GM19035 (cell line): ENCODE measurements at regions not wholly inside any gene's neighbourhood (a gene's known extent, or its start where the extent isn't known, plus 50 kb on each side); places are given as distances from the start of the nearest gene placed in this dataset.
"Not testable (repeated sequence)": the region's sequence is repeated elsewhere in the genome, so short reads cannot be mapped to it uniquely, and the experiment has no call there.

ENCODE experiments used
- ATAC-seq: cut with Tn5 transposase; IDR thresholded peaks from one replicate; pipeline ENCODE4 v1.9.1; 2021; ENCODE audit not compliant: unreplicated experiment

DNA sequence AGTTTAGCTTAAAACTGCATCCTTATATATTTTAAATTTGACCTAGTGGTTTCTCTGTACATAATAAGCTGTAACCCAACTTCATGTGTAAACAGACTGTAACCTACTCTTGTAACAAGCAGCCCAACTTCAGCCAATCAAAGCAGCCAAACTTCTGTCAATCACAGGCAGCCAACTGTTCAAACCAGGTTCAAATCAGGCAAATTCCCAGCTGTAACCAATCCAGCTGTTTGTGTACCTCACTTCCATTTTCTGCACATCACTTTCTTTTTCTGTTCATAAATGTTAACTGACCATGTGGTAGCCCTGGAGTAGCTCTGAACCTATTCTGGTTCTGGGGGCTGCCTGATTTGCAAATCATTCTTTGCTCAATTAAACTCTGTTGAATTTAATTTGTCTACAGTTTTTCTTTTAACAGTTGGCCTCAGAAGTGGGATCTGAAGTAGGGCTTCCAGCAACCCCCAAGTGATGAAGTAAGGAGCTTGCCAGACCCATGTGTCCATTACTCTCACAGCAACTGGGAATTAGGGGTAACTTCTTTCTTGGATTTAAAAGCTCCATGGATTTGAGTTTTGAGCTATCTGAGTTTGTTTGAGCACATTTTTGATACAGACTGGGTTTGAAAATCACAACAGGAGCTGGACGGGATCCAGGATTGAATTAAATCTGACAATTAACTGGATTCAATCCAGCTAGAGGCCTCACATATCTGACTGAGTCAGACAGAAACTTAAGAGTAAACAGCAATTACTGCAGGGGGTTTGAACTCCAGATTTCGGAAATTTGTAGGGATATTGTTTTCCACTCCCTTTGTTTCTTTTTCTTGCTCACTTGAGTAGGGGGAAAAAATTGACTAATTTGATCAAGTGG lies 1569.7 kb upstream of the SLC39A10 start:
- ATAC-seq, result no peak

DNA sequence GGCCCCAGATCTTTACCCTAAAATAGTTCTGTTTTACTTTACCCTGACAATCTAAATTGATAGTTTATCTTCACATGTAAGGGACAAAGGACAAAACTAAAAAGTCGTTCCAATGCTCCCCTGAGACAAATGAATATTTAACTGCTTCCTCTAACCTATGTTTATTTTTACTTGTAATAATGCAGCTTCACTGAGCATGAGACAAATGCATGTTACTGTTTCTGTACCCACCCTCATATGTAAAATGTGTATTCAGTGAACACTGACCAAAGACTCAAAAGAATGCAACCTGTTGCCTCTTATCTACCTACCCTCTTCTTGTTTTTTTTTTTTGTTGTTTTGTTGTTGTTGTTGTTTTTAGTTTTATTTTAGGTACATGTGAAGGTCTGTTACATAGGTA lies 1570.9 kb upstream of the SLC39A10 start:
- ATAC-seq, result no peak

DNA sequence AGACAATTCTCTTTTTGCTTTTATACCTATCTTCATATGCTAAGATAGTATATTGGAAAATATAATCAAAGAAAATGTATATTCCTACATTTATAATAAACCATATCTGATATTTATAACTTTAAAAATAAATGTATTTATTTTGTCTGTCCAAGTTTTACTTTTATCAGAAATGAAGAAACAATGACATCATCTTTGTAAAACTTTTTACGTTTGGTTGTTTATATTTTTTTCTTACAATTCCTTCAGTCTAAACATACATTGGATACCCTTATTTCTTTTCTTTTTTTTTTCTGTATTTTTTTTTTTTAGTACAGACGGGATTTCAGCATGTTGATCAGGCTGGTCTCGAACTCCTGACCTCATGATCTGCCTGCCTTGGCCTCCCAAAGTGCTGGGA lies 1577.0 kb upstream of the SLC39A10 start:
- ATAC-seq, result no peak

DNA sequence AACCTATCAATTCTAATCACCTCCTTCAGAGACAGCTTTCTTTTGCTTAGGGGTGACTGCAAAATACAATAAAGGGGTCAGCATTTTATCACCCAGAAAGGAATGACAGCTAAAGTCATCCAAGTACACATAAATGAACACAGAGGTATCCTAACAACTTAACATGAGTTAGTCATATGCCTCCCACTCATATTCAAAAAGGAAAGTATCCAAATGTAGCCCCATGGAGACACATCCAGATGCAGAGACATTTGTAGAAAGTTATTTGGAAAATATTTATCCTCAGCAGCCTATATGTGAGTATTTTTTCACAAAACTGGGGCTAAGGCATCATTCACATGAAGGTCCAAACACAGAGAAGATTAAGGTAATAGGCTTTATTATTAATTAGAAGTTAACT lies 1579.7 kb upstream of the SLC39A10 start:
- ATAC-seq, result no peak

DNA sequence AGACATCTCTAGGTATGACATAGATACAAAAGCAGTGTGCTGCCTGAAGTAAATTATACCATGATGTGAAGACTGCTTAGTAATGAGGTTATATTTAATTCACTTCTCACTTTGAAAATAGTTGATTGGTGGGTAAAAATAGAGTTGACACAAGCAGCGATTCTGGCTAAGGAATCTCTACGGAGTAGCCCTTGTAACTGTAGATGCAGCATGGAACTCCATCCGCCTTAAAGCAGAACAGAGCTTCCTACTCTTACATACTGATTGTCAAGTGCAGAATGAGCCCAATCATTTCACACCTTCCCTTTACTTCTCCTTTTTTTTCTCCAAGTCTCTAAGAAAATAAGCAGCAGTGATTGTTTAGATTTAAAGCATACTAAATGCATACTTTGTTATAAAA lies 1594.6 kb upstream of the SLC39A10 start:
- no peak for ATAC-seq

DNA sequence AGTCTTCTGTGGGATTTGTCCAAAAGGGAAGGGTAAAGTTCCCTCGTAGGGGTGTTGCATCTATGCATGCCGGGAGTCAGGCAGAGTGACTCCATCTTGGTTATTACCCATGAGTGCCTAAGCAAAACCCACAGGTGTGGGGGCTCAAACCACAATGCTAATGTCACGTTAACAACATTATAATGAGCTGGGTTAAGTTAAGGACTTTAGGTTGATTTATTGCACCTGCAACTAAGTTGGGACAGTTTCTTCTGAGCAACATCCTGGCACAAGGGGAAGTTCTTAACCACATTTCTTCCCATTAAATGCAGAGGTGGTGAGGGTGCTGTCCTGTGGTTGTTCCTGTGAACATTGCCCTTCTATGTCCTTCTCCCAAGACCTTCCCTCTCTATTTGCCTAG lies 1596.8 kb upstream of the SLC39A10 start:
- no peak for ATAC-seq

DNA sequence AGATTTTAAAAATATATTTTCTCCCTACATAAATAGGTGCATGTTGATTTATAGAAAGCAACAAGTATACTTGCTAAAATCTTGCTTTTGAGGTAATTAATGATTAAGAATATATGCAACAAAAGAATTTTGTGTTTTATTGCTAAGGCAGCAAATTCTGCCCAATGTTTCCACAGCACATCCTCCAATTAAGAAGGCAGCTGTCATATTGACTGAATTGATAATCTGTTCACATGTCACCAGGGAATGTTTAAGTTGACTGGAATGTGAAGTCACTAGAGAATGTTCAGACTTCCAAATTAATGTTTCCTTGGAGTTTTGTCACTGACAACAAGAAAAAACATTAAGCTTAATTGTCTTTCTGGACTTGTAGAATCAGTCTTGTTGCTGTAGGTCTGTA lies 1602.7 kb upstream of the SLC39A10 start:
- no peak for ATAC-seq

DNA sequence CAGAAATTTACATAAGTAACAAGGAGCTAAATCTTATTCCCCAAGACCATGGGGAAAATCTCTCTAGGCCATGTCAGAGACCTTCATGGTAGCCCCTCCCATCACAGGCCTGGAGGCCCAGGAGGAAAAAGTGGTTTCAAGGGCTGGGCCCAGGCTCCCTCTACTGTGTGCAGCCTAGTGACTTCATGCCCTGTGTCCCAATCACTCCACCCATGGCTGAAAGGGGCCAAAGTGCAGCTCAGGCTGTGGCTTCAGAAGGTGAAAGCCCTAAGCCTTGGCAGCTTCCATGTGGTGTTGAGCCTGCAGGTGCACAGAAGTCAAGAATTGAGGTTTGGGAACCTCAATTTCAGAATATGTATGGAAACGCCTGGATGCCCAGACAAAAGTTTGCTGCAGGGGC lies 1612.7 kb upstream of the SLC39A10 start:
- no peak for ATAC-seq

DNA sequence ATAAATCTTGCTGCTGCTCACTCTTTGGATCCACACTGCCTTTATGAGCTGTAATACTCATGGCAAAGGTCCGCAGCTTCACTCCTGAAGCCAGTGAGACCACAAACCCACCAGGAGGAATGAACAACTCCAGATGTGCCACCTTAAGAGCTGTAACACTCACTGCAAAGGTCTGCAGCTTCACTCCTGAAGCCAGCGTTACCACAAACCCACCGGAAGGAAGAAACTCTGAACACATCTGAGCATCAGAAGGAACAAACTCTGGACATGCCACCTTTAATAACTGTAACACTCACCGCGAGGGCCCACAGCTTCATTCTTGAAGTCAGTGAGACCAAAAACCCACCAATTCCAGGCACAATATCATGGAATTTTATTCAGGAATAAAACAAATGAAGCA lies 1635.9 kb upstream of the SLC39A10 start:
- not testable (repeated sequence) for ATAC-seq

DNA sequence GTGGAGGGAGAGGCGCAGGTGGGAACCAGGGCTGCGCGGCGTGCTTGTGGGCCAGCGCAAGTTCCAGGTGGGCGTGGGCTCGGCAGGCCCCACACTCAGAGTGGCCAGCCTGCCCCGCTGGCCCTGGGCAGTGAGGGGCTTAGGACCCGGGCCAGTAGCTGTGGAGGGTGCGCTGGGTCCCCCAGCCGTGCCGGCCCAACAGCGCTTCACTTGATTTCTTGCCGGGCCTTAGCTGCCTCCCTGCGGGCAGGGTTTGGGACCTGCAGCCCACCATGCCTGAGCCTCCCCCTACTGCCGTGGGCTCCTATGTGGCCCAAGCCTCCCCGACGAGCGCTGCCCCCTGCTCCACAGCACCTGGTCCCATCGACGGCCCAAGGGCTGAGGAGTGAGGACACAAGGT lies 1636.9 kb upstream of the SLC39A10 start:
- ATAC-seq, result no peak

DNA sequence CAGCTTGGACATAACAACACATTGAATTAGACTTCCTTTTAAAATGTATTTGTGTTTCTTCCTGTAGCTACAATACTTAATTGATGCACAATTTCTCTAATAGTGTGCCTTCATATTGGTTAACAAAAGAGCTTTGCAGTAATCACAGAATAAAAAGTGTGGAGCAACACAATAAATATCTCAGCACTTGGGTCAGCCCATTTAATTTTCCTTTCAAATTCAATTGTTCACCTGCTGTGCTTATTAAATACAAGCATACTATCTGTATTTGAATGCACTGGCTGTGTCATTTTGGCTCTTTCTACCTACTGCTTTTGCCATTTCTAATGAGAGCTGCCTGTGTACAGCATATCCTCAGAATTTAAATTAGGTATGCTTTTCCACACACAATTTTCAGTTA lies 1641.3 kb upstream of the SLC39A10 start:
- no peak for ATAC-seq

DNA sequence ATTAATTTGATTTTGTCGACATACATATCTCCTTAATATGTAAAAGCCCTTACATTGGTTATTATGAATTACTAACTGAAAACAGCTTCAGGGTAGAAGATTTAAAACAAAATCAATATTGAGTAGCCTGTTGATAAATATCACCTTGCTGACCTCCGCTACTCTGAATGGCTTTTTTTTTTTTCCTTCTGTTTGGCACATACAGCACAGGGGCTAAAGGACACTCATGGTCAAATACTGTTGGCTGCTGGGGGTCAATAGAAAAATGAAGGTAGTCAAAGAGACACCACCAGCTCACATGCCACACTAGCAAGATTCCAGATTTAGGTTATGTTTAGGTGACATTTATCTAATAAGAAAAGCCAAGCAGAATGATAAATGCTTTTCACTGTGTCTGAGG lies 1642.4 kb upstream of the SLC39A10 start:
- ATAC-seq, result no peak

DNA sequence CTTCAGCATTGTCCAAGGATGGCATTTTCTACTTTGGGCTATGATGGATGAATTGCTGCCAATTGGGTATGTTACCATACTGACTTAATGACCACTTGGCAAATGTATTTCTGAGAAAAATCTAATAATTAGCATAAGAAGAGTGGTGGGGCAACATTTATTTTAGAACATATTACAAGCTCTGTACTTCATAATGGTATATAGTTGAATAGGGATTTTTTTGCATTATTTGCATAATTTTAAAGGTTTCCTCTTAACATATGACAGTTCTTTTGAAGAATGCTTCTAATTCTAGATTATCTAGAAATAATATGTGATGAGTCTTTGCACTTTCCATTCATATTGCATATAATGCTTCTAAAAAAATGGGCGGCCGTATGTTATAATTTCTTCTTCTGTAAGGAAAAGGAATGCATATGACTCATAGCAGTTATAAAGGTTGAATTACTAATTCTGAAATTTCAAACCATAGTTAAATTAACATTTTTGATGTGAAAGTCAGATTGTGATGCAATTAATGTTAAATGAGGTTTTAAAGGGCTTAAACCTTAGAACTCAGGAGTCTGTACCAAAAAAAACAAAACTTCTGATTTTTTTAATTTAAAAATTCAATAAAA lies 1652.3 kb upstream of the SLC39A10 start:
- no peak for ATAC-seq

DNA sequence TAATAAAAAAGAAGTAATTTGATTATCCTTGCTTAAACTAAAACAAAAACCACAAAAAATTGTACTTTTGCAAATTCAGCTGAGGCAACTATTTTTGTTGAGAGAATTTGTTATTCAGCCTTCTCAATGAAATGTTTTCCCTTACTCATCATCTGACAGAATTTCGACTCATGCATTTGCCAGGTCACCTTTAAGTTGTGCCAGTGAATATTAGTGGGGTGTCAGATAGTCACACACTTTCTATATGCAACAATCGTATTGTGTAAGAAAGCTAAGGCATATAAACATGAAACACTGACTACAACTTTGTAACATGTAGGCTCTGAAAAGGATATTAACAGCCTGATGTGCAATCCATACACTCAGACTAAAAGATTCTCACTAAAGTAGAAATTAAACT lies 1653.1 kb upstream of the SLC39A10 start:
- ATAC-seq, result no peak

DNA sequence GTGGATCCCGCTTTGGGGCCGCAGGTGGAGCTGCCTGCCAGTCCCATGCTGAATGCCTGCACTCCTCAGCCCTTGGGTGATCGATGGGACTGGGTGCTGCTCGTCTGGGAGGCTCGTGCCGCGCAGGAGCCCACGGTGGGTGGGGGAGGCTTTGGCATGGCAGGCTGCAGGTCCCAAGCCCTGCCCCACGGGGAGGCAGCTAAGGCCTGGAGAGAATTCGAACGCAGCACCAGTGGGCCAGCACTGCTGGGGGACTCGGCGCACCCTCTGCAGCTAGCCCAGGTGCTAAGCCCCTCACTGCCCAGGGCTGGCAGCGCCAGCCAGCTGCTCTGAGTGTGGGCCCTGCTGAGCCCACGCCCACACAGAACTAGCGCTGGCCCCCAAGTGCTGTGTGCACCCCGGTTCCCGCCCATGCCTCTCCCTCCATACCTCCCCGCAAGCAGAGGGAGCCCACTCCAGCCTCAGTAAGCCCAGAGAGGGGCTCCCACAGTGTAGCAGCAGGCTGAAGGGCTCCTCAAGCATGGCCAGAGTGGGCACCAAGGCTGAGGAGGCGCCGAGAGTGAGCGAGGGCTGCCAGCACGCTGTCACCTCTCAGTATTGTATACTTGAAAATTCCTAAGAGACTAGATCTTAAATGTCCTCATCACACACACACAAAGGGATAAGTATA lies 1654.2 kb upstream of the SLC39A10 start:
- no peak for ATAC-seq

DNA sequence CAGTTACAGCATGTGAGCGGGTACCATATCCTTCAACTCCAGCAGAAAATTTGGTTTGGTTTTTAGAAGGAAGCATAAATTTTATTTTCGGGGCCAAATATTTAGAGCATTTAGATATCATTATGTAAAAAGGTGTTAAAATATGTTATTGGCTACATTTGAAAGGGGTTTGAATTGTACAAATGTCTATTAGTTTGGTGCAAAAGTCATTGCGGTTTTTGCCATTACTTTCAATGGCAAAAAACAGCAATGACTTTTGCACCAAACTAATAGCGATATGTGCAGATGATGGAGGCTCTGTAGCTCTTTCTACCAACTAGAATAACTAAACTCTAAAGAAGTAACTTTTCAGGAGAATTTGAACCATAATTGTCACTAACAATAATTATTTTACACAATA lies 1666.2 kb upstream of the SLC39A10 start:
- no peak for ATAC-seq

DNA sequence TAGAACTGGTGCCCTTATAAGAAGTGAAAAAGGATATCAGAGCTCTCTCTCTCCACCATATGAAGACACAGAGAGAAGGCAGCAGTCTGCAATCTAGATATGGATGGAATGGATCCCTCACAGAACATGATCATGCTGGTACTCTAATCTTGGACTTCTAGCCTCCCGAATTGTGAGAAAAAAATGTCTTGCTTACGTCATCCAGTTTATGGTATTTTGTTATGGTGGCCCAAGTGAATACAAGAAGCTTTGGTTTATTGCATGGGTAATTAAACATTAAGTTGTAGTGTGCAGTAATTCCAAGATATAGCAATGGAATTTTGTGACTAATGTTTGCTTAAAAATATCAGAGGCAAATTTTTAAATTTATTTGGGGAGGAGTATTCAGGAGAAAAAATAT lies 1667.4 kb upstream of the SLC39A10 start:
- no peak for ATAC-seq

DNA sequence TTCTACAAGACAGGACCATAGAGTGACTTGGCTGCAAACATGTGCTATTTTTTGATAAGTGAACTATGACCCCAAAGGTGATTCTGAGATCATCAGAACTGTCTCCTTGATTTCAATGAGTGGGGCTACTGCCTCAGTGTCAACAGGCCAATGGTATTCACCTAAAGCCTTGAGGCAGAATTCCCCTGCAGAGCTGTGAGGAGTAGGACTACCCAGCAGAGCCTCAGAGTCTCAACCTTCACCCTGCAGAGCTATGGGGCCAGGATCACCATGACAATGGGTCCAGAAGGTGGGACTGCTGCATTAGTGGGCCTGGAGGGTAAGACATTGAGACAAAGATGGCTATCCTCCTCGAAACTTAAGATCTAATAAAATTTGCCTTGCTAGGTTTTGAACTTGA lies 1668.2 kb upstream of the SLC39A10 start:
- no peak for ATAC-seq

DNA sequence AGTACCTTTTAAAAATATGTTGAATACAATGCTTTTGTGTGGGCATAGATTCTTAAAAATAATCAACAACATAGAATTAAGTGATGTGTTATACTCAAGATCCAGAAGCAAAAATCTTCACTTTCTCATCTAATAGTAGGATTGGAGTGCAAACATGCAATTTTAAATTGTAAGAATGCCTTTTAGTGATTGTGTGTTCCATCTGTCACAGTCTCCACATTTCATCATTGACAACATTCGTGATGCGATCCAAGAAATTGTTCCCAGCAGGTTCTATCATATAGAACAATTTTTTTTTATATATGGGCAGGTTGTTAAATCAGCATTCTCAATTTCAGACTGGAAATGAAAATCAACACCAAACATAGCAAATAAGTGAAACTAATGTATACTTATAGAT lies 1671.8 kb upstream of the SLC39A10 start:
- no peak for ATAC-seq

DNA sequence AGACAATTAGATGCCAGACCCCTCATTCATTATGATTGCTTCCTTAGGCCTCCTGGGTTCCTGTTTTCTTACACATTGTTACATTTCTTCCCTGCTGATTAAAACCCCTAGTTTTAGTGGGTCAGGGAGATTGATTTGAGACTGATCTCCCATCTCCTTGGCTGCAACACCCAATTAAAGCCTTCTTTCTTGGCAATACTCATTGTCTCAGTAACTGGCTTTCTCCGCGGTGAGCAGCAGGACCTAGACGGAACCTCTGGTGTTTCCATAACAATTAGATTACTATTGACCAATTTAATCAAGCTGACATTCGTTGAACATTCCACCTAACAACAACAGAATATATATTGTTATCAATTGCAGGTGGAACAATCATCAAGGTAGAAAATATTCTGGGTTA lies 1676.4 kb upstream of the SLC39A10 start:
- no peak for ATAC-seq

DNA sequence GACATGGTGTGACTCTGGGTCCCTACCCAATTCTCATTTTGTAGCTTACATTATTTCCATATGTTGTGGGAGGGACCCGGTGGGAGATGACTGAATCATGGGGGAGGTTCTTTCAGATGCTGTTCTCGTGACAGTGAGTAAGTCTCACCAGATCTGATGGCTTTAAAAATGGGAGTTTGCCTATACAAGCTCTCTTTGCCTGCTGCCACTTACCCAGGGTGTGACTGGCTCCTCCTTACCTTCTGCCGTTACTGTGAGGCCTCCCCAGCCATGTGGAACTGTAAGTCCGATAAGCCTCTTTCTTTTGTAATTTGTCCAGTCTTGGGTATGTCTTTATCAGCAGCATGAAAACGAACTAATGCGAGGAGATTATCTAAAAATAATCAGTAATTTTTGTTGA lies 1683.2 kb upstream of the SLC39A10 start:
- no peak for ATAC-seq

DNA sequence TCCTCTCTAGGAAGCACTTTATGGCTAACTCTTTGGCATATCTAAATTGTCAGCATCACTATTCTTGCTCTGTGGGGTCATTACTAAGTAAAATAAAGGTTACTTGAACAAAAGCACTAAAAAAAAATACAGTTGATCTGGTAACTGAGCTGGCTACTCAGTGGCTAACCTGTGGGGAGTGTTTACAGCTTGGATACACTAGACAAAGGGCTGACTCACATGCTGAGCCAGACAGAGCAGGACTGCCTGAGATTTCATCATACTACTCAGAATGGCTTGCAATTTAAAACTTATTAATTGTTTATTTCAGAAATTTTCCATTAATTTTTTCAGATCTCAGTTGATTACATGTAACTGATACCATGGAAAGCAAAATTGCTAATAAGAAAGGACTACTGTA lies 1690.4 kb upstream of the SLC39A10 start:
- no peak for ATAC-seq
